ENCODE measurements at regions not wholly inside any gene's neighbourhood (a gene's known extent, or its start where the extent isn't known, plus 50 kb on each side); places are given as distances from the start of the nearest gene placed in this dataset.

- no peak for DNase-seq (ENCODE audit: low read depth, low spot score)
- Mint-ChIP-seq H3K4me3 (no peak overlapping the region), H3K27me3 (ENCODE audit: low read depth) (no peaks in the 10 kb centered on the region), H3K4me1 (no peaks in the 10 kb centered on the region), H3K9me3 (no peaks in the 10 kb centered on the region), H3K27ac (ENCODE audit: unreplicated experiment) (no peak overlapping the region), H3K36me3 (ENCODE audit: low read depth) (no peaks in the 10 kb centered on the region)
- TF ChIP-seq CTCF (conservative IDR thresholded peaks at IDR 0.05): no peak
Observed at GRCh38 chr10:52986125-52986524, 213.5 kb upstream of the MBL2 start.

GRCh38 chr10:52984169-52984568, 211.6 kb upstream of the MBL2 start:
- no peak for DNase-seq (ENCODE audit: low read depth, low spot score)
- H3K4me1 Mint-ChIP-seq: no peaks in the 10 kb centered on the region
- no peak for TF ChIP-seq CTCF (conservative IDR thresholded peaks at IDR 0.05)
- no peaks in the 10 kb centered on the region for H3K36me3 Mint-ChIP-seq (ENCODE audit: low read depth)
- H3K4me3 Mint-ChIP-seq: no peak overlapping the region
- no peak overlapping the region for H3K27ac Mint-ChIP-seq (ENCODE audit: unreplicated experiment)
- no peaks in the 10 kb centered on the region for H3K9me3 Mint-ChIP-seq
- H3K27me3 Mint-ChIP-seq (ENCODE audit: low read depth): no peaks in the 10 kb centered on the region

- TF ChIP-seq CTCF (conservative IDR thresholded peaks at IDR 0.05): no peak
- no peaks in the 10 kb centered on the region for H3K4me1 Mint-ChIP-seq
- no peaks in the 10 kb centered on the region for H3K36me3 Mint-ChIP-seq (ENCODE audit: low read depth)
- no peaks in the 10 kb centered on the region for H3K27me3 Mint-ChIP-seq (ENCODE audit: low read depth)
- DNase-seq (ENCODE audit: low read depth, low spot score): no peak
- no peaks in the 10 kb centered on the region for H3K9me3 Mint-ChIP-seq
- no peak overlapping the region for H3K4me3 Mint-ChIP-seq
- no peak overlapping the region for H3K27ac Mint-ChIP-seq (ENCODE audit: unreplicated experiment)
Observed at GRCh38 chr10:52979295-52979990, 206.9 kb upstream of the MBL2 start.

GRCh38 chr10:52977581-52977980, 205.0 kb upstream of the MBL2 start:
- no peak for DNase-seq (ENCODE audit: low read depth, low spot score)
- TF ChIP-seq CTCF (conservative IDR thresholded peaks at IDR 0.05): no peak
- no peaks in the 10 kb centered on the region for H3K36me3 Mint-ChIP-seq (ENCODE audit: low read depth)
- no peak overlapping the region for H3K27ac Mint-ChIP-seq (ENCODE audit: unreplicated experiment)
- no peak overlapping the region for H3K4me3 Mint-ChIP-seq
- H3K27me3 Mint-ChIP-seq (ENCODE audit: low read depth): no peaks in the 10 kb centered on the region
- no peaks in the 10 kb centered on the region for H3K9me3 Mint-ChIP-seq
- H3K4me1 Mint-ChIP-seq: no peaks in the 10 kb centered on the region

- H3K4me1 Mint-ChIP-seq: peaks cover 5% of the 10 kb centered on the region
- peaks cover 5% of the 10 kb centered on the region for H3K27me3 Mint-ChIP-seq (ENCODE audit: low read depth)
- H3K9me3 Mint-ChIP-seq: peaks cover 7% of the 10 kb centered on the region
- no peak overlapping the region for H3K27ac Mint-ChIP-seq (ENCODE audit: unreplicated experiment)
- no peak overlapping the region for H3K4me3 Mint-ChIP-seq
- no peak for DNase-seq (ENCODE audit: low read depth, low spot score)
- no peak for TF ChIP-seq CTCF (conservative IDR thresholded peaks at IDR 0.05)
- H3K36me3 Mint-ChIP-seq (ENCODE audit: low read depth): no peaks in the 10 kb centered on the region
Observed at GRCh38 chr10:52967806-52968795, 195.5 kb upstream of the MBL2 start.

Measured in neural crest cell (in vitro differentiated cells).